ENCODE measurements at regions not wholly inside any gene's neighbourhood (a gene's known extent, or its start where the extent isn't known, plus 50 kb on each side); places are given as distances from the start of the nearest gene placed in this dataset.

DNA sequence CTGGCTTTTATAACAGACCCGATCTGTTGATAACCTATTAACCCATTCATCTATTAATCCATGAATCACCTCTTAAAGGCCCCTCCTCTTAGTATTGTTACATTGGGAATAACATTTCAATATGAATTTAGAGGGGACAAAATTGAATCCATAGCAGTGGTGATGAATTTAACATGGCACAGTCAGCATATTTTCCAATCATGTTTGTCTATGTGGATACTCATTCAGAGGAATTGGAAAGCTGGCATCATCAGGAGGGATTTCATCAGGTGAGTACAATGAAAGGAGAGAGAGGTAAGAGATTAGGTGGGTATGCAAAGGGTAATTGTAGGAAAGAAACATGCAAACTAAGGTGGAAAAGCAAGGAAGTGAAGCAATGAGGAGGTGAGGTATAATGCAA is 59.6 kb upstream of the FOXN2 start:
- DNase-seq (ENCODE audit: low read depth in 2 of 2), result no peak

- DNase-seq (ENCODE audit: low read depth in 2 of 2), result no peak
Observed at GRCh38 chr2:48257456-48257855, 57.0 kb upstream of the FOXN2 start.

DNA sequence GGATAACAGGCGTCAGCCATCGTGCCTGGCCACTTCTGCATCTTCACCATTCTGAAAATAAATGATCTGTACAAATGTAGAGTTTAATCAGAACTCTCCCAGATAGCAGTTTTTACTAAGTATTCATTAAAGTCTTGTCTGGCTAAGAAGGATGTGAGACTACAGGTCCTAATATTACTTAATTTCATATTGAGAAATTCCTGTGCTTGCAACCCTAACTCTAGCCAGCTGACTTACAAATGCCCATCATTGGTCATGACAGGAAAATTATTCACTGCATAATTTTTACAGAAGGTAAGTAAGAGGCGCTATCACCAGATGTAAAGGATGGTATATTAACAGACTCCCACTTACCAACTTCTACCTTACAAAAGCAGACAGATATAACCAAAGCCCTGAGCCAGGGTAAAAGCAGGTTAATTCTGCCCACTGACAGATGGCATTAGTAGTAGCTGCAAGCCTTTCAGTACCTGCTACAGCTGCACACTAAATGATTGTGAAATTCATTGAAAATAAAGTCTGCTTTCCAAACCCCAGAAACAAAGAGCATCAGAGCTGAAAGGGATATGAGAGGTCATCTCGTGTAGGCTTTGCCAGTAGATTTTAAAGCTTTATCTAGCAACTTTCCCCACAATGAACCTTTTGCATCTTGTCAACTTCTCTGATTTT is 55.9 kb upstream of the FOXN2 start:
- DNase-seq (ENCODE audit: low read depth in 2 of 2), result no peak

DNA sequence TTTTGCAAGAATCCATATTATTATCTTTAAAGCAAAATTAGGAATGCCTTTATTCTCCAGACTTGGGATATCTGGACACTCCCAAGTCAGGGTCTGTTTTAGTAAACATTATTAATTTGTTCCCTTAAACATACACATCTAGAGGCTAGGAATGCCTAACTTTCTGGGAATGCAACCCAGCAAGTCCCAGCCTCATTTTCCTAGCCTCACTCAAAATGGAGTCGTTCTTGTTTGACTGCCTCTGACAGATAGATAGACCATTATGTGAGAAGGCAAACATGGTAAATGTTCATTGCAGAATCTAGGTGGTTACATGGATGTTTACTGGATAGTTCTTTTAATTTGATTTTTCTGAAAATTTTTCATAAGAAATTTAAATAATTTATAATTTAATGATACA is 54.7 kb upstream of the FOXN2 start:
- no peak for DNase-seq (ENCODE audit: low read depth in 2 of 2)

- DNase-seq (ENCODE audit: low read depth in 2 of 2), result no peak
Observed at GRCh38 chr2:48264627-48265026, 49.9 kb upstream of the FOXN2 start.

All from activated CD4-positive, alpha-beta T cell treated with anti-CD3 and anti-CD28 coated beads for 24 hours (primary cell).